Ascending aorta (tissue), 2 donors: ENCODE measurements at regions not wholly inside any gene's neighbourhood (a gene's known extent, or its start where the extent isn't known, plus 50 kb on each side); places are given as distances from the start of the nearest gene placed in this dataset.
A peak's percentile ranks its signal among the peaks of the same experiment; 100 is the strongest.

Source experiments
- DNase-seq, 2 donors: peaks; one replicate each; pipeline ENCODE4 v3.0.0-alpha.2; 2019; ENCODE audit warnings: low spot score in 2 of 2
- H3K27ac ChIP-seq, 2 donors: fragments of 200-600 bp; sonication (generic); one replicate each; pipeline ENCODE4 v1.5.1; 2016 to 2017; ENCODE audit warnings: mild to moderate bottlenecking in 1 of 2
- H3K27me3 ChIP-seq: fragments of 200-600 bp; sonication (generic); one replicate; pipeline ENCODE4 v1.5.1; 2017
- H3K36me3 ChIP-seq, 2 donors: fragments of 200-600 bp; sonication (generic); one replicate each; pipeline ENCODE4 v1.5.1; 2016
- H3K4me1 ChIP-seq, 2 donors: fragments of 200-600 bp; sonication (generic); one replicate each; pipeline ENCODE4 v1.5.1; 2016 to 2017; ENCODE audit warnings: mild to moderate bottlenecking in 1 of 2
- H3K4me3 ChIP-seq, 2 donors: fragments of 200-600 bp; sonication (generic); one replicate each; pipeline ENCODE4 v1.5.1; 2016 to 2017; ENCODE audit warnings: mild to moderate bottlenecking in 1 of 2
- H3K9me3 ChIP-seq, 2 donors: fragments of 200-600 bp; sonication (generic); one replicate each; pipeline ENCODE4 v1.5.1; 2016
- intact Hi-C: fragments of 100-400 bp; cut with DNase I; formaldehyde crosslinking; loops from one replicate; pipeline ENCODE4 v1.15.1; 2023
- TF ChIP-seq, protein P1 (sequence below), 3 experiments: fragments of 200-600 bp in 2 of 3; fragments of 450-650 bp in 1 of 3; sonication (generic) in 2 of 3; IDR thresholded peaks; one replicate each; pipeline ENCODE4 v1.5.1; 2016 to 2019; ENCODE audit warnings: antibody characterized with exemption in 3 of 3, mild to moderate bottlenecking in 1 of 3, moderate library complexity in 1 of 3

DNA sequence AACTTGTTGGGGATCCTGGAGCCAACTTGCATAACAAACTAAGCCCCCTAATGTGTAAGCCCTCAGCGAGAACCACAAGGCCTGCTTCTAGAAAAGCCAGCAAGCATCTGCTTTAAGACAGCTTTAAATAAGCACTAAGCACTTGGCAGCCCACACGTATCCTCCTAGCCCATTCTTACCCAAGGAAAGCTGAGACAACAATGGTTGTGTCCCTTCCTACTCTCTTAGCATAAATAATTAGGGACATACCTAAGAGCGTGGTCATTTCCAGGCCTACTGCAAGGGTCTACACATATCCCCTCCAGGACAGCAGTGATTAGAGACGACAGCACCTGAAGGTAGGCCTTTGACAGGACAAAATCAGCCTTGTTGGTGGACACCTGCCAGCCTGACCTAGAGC is 322.8 kb upstream of the PPARGC1A start:
- no peaks in the 10 kb centered on the region for H3K27me3 ChIP-seq
- H3K27ac ChIP-seq: no peak overlapping the region
- no peak for DNase-seq
- H3K4me1 ChIP-seq: peaks cover 0 to 3% of the 10 kb centered on the region in 2 donors
- H3K36me3 ChIP-seq: no peaks in the 10 kb centered on the region
- TF ChIP-seq, protein P1, sequence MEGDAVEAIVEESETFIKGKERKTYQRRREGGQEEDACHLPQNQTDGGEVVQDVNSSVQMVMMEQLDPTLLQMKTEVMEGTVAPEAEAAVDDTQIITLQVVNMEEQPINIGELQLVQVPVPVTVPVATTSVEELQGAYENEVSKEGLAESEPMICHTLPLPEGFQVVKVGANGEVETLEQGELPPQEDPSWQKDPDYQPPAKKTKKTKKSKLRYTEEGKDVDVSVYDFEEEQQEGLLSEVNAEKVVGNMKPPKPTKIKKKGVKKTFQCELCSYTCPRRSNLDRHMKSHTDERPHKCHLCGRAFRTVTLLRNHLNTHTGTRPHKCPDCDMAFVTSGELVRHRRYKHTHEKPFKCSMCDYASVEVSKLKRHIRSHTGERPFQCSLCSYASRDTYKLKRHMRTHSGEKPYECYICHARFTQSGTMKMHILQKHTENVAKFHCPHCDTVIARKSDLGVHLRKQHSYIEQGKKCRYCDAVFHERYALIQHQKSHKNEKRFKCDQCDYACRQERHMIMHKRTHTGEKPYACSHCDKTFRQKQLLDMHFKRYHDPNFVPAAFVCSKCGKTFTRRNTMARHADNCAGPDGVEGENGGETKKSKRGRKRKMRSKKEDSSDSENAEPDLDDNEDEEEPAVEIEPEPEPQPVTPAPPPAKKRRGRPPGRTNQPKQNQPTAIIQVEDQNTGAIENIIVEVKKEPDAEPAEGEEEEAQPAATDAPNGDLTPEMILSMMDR (IDR thresholded peaks at IDR 0.05): no peak
- no peak overlapping the region for H3K4me3 ChIP-seq
- intact Hi-C loops: no loop called here
- no peaks in the 10 kb centered on the region for H3K9me3 ChIP-seq

DNA sequence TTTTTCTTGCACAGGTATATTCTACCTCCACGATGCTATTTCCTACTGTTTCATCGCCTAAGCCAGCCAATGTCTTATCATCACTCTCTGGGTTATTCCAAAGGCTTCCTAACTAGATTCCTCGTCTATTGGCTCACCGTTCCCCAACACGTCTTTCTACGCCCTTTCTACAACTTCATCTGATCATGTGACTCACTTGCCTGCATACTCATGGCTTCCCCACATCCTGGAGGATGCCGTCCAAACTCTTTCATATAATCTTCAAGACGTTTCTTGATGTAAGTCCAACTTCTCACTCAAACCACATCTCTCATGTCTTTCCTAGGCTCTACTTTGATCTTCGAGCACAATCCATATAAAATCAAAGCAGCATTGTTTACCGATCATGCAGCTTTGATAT is 322.0 kb upstream of the PPARGC1A start:
- DNase-seq: no peak
- intact Hi-C loops: no loop called here
- H3K9me3 ChIP-seq: no peaks in the 10 kb centered on the region
- no peaks in the 10 kb centered on the region for H3K36me3 ChIP-seq
- H3K27ac ChIP-seq: no peak overlapping the region
- H3K4me1 ChIP-seq: peaks cover 0 to 3% of the 10 kb centered on the region in 2 donors
- no peaks in the 10 kb centered on the region for H3K27me3 ChIP-seq
- TF ChIP-seq, protein P1 (IDR thresholded peaks at IDR 0.05): no peak
- H3K4me3 ChIP-seq: no peak overlapping the region

DNA sequence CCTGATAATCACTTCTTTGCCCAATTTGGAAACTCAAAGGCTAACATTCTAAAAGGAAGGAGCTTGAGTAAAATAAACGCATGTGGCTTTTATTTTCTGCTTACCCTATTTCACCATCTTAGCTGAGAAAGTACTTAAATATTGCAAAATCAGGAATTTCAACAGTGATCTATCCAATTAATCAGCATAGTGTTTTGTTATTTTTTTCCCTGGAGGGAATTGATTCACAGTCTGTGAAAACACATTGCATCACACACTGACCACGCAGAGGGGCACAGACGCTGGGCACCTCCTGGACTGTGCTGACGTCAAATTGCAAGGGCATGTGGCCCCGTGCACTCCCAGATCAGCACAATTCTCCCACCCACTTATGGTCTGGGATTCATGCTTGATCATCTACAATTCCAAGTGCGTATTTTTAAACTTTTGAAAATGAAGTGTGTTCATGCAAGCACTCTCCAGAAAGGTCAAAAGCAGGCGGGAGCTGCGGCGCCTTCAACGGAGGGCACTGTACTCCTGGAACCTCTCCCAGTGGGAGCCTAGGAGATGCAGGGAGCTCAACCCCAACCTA is 320.6 kb upstream of the PPARGC1A start:
- Histone ChIP-seq H3K4me1 (peaks cover 0 to 3% of the 10 kb centered on the region in 2 donors), H3K9me3 (no peaks in the 10 kb centered on the region), H3K27ac (no peak overlapping the region), H3K27me3 (no peaks in the 10 kb centered on the region), H3K36me3 (no peaks in the 10 kb centered on the region), H3K4me3 (no peak overlapping the region)
- intact Hi-C loops: no loop called here
- TF ChIP-seq, protein P1 (IDR thresholded peaks at IDR 0.05): no peak
- DNase-seq: peak in 1 of 2 donors; percentile 78

DNA sequence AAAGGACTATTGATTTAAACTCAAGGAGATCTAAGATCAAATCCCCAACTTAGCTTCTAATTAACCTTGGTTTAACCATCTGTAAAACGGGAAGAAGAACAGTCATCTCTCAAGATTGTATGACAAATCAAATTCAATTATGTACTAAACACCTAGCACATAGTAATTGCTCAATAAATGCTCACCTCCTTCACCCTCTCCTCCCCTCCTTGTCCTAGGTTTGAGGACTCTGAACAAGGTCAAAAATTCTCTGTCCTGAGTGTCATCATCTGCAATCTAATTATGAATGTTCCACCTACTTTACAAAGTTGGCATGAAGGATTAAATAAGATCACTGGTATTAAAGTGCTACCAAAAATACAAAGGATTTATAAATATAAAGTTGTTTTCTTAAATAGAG is 320.1 kb upstream of the PPARGC1A start:
- Histone ChIP-seq H3K4me1 (peaks cover 0 to 3% of the 10 kb centered on the region in 2 donors), H3K36me3 (no peaks in the 10 kb centered on the region), H3K27me3 (no peaks in the 10 kb centered on the region), H3K27ac (no peak overlapping the region), H3K9me3 (no peaks in the 10 kb centered on the region), H3K4me3 (no peak overlapping the region)
- TF ChIP-seq, protein P1 (IDR thresholded peaks at IDR 0.05): no peak
- DNase-seq: no peak
- intact Hi-C loops: no loop called here

DNA sequence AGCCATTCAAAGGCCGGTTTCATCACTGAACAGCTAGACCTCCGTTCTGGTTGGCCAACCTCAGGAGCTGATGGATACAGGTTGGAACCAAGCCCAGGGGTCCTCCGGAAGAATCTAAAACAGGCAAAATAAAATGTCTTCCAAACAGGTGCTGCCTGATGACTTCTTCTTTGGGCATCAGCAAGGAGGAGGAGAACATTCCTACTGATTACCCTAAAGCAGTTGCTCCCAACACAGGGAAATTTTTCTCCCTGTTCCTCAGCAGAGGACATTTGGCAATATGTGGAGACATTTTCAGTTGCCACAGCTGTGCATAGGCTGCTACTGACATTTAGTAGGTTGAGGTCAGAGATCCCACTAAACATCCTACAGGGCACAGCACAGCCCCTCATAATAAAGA is 319.3 kb upstream of the PPARGC1A start:
- no peak for DNase-seq

More for the DNA sequence above, 319.3 kb upstream of the PPARGC1A start:
- intact Hi-C loops: no loop called here
- no peaks in the 10 kb centered on the region for H3K36me3 ChIP-seq
- H3K27me3 ChIP-seq: no peaks in the 10 kb centered on the region
- H3K4me3 ChIP-seq: no peak overlapping the region
- TF ChIP-seq, protein P1 (IDR thresholded peaks at IDR 0.05): no peak
- no peaks in the 10 kb centered on the region for H3K9me3 ChIP-seq
- no peak overlapping the region for H3K27ac ChIP-seq
- H3K4me1 ChIP-seq: peaks cover 0 to 3% of the 10 kb centered on the region in 2 donors
